HG03045 (cell line): ENCODE measurements at regions not wholly inside any gene's neighbourhood (a gene's known extent, or its start where the extent isn't known, plus 50 kb on each side); places are given as distances from the start of the nearest gene placed in this dataset.
"Not testable (repeated sequence)": the region's sequence is repeated elsewhere in the genome, so short reads cannot be mapped to it uniquely, and the experiment has no call there.

Source experiments
- ATAC-seq: cut with Tn5 transposase; IDR thresholded peaks from one replicate; pipeline ENCODE4 v1.9.1; 2021; ENCODE audit warnings: mild to moderate bottlenecking, moderate library complexity; ENCODE audit not compliant: unreplicated experiment

DNA sequence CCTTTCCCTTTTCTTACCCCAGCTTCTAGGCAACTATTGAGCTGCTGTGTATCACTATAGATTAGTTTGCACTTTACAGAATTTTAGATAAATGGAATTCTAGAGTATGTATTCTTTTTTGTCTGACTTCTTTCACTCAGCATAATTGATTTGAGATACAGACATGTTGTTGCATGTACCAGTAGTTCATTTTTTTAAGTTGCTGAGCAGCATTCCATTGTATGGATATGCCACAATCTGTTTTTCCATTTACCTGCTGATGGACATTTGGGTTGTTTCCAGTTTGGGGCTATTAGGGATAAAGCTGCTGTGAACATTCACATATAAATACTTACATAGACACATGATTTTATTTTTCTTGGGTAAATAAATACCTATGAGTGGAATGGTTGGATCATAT, 135.7 kb downstream of the IGF1 start:
- no peak for ATAC-seq

DNA sequence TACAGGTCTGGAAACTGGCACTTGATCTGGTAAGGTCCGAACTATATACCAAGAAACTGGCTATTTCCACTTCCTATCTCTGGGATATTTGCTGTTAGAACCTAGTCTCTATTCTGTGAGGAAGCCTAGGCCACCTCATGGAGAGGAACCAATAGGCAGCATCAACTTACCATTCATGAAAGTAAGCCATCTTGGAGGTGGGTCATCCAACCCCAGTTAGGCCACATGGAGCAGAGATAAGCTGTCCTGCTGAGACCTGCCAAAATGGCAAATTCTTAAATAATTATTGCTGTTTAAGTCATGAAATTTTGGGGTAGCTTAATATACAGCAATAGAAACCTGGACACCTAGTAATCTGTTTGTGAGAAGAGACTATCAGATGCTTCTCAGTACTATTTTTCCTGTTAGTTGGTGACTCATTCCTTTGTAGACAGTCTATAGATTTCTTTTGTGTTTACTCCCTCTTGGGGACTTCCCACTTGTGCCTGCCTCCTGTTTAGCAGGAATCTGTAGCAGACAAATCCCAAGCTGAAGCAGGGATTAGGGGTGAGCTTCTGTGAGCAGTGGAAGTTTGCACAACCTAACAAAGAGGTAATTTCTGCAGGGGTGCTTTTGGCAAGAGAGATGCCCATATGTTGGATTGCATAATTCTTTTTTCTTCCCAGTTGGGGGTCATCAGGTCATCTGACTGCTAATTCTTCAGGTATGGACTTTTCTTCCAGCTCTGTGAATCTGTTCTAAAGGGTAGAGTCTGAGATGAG, 136.8 kb downstream of the IGF1 start:
- ATAC-seq: no peak

DNA sequence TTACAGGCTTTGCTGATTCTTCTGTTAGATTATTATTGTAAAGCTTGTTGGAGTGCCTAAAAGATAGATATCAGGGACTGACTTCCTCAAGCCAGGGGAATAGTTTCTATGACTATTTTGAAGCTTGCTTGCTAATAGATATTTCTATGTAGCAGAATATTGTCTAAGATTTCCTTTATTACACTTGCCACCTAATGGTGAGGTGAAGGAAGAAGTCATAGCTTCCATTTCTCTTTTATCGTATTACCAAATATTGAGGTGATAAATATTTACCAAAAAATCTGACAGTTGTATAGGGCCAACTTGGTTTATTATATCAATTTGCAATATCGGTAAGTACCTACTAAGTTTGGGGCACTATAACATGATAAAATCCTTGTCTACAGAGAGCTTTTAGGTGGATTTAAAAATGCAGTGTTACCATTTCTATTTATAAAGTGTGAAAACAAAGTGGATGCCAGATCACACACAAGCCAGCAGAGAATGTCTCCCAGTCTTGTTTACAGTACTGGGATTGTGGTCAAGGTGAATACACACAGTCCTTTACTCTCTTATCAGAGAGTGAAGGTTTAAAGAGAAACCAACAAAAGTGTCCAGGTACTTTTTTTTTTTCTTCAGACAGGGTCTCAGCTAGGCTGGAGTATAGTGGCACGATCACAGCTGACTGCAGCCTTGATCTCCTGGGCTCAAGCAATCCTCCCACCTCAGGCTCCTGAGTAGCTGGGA, 137.9 kb downstream of the IGF1 start:
- ATAC-seq: no peak

DNA sequence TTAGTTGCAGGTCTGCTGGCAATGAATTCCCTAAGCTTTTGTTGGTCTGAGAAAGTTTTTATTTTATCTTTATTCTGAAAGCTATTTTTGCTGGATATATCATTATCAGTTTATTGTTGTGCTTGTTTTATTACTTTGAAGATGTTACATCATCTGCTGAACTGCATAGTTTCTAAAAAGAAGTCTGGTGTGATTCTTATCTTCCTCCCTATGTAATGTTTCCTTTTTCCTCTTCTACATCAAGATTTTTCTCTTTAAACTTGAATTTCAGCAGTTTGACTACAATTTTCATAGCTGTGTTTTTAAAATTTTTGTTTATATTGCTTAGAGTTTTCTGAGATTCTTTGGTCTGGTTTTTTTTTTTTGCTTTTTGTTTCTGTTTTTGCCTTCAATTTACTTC, 137.1 kb upstream of the PMCH start:
- no peak for ATAC-seq

DNA sequence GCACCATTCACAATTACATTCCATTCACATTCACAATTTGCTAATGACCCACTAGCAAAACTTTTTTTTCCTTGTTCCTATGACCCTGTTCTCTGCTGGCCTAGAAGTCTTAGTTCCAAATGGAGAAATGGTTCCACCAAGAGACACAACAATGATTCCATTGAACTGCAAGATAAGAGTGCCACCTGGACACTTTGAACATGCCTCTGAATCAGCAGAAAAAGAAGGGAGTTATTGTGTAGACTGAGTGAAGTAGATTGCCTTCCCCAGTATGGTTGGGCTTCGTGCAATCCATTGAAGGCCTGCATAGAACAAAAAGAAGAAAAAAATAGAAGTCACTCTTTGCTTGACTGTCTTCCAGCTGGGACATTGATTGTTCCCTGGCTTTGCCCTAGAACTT, 133.8 kb upstream of the PMCH start:
- no peak for ATAC-seq

DNA sequence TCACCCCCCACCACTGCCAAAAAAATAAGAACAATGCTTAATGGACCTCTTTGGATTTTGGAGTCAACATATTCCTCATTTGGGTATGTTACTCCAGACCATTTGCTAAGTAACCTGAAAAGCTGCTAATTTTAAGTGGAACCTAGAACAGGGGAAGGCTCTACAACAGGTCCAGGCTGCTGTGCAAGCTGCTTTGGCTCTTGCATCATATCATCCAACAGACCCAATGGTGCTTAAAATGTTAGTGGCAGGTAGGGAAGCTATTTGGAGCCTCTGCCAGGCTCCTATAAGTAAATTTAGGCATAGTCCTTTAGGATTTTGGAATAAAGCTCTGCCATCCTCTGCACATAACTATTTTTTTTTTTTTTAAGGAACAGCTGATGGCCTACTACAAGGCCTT, 132.2 kb upstream of the PMCH start:
- no peak for ATAC-seq

DNA sequence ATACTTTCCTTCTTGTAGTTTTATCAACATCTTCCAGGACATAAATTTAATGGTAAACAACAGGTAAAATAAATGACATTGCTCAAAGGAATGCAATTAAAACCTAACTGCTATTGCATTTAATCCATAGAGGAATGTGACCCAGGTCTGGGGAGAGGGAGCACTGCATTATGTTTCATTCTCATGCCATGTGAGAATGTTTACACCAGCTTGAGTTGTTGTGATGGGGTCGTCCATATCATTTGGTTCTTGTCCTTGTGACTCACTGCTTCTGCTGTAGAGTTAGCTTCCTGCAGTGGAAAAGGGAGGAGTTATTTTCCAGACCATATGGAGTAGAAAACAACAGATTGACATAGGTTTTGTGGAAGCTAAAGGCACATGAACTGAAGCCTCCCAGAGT, 129.3 kb upstream of the PMCH start:
- ATAC-seq: no peak

DNA sequence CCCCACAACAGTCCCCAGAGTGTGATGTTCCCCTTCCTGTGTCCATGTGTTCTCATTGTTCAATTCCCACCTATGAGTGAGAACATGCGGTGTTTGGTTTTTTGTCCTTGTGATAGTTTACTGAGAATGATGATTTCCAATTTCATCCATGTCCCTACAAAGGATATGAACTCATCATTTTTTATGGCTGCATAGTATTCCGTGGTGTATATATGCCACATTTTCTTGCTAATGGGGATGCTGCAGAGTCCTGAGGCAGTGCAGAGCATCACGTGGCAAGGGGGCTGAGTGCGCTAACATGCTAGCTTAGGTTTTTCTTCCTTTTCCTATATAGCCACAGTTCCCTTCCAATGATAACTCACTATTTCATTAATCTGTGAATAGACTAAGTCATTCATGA, 127.5 kb upstream of the PMCH start:
- ATAC-seq: not testable (repeated sequence)

DNA sequence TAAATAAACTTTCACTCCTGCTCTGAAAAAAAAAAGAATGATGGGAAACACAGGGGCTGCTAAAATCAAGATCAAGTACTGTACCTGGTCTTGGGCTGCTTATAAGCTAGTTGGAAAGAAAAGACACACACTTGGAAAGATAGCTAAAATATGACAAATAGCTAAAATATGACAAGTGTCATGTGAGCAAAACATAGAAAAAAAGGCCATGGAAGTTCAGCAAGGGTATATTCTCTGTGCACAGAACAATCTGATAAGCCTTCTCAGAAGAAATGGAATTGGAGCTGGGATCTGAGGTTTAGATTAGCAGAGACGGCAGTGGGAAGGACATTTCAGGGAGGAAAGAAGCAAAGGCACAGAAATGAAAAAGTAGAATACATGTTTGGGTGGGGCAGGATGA, 126.2 kb upstream of the PMCH start:
- ATAC-seq: no peak

DNA sequence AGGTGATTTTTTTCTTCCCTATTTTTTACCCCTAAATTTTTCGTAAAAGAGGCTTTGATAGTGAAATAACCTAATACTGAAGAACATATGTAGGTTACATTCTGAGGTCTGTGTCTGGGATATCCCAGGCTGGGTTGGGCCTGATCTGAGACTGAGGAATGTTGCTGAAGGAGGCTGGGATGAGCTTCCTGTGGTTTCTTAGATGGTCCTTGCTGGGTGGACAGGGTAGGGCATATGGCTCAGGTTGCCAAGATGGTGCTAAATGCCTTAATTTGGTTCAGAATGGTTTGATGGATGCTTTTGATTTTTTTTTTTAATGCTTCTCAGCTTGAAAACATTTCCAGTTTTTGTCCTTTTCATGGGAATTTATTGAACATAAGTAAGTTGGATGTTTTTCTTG, 124.6 kb upstream of the PMCH start:
- no peak for ATAC-seq

DNA sequence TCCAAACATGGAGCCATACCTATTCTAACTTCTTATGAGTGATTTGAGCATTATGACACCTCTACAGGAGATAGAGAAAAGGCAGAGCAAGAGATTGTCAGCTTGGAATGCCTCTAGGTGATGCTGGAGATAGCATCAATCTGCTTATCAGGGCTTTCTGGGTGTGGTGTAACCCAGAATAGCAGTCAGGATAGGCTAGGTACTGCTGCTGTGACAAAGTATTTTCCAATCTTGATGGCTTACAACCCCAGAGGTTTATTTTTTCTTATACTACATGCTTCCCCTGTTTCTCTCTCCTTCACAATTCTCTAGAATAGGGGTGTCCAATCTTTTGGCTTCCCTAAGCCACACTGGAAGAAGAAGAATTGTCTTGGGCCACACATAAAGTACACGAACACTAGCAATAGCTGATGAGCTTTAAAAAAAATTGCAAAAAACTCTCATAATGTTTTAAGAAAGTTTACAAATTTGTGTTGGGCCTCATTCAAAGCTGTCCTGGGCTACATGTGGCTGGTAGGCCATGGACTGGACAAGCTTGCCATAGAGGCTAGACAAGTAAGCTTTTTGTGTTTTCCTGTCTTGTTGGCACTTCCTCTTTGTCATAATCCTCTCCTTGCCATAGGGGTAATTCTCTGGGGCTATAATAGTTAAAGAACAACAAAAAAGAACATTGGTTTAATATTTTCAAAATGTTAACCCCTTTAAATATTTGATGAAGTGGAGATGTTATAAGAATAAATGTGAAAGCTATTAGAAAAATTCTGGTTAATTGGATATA, 123.9 kb upstream of the PMCH start:
- ATAC-seq: no peak

DNA sequence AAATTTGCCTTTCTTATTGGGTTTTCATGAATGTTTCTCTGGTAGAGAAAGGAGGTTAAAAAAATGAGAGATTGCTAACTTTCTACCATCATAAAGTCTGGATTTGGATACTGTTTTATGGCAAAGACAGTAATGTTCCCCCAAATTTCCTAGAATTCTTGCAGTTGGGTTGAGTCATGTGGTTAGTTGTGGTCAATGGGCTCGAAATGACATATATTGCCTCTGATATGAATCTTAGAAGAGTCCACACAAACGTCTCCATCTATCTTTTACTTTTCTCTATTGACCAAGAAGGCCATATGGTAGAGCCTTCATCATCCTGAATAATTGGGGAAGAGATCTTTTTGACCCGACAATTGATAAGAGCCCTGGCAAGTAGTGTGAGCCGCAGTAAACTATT, 119.5 kb upstream of the PMCH start:
- ATAC-seq: no peak

DNA sequence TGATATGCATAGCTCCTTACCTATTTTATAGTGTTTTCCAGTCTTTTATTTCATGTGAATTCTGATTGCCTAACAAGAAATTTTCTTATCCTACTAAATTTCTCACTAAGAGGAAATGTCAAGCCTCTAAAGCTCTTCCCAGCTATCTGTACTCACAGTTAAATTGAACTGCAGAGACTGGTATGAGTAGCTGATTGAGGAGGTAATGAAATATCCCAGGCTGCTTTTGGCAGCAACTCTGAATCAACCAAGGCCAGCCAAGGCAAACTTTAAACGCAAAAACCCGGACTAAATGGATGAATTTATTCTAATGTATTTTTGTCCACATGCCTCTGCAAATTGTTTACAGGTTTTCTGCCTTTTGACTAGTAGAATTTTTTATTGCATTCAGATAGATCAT, 119.1 kb upstream of the PMCH start:
- ATAC-seq: no peak

DNA sequence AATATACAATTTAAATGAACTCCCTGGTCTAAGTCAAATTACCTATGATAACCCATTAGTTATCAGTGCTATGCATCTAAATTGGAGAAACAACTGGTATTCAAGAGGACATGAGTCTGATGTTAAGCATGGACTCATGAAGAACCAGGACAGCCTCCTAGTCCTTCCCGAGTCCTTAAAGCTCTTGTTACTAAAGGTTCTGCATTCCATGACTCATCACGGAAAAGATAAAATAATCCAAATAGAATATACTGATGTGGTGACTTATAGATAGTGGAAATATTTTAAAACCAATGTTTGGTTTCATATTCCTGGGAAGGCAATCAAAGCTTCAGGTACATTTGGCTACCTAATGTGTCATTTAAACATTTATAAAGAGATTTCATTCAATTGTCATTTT, 117.2 kb upstream of the PMCH start:
- no peak for ATAC-seq

DNA sequence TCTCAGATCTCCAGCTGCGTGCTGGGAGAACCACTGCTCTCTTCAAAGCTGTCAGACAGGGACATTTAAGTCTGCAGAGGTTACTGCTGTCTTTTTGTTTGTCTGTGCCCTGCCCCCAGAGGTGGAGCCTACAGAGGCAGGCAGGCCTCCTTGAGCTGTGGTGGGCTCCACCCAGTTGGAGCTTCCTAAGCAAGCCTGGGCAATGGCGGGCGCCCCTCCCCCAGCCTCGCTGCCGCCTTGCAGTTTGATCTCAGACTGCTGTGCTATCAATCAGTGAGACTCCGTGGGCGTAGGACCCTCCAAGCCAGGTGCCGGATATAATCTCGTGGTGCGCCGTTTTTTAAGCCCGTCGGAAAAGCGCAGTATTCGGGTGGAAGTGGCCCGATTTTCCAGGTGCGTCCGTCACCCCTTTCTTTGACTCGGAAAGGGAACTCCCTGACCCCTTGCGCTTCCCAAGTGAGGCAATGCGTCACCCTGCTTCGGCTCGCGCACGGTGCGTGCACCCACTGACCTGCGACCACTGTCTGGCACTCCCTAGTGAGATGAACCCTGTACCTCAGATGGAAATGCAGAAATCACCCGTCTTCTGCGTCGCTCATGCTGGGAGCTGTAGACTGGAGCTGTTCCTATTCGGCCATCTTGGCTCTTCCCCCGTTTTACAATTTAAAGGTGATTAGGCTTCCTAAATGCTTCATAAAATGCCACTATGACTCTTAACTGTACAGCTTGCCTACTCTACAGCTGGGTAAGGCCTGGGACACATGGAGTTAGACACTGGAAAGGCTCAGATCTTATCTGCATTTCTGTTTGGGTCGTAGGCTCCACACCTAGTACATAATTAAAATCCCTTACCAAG, 115.7 kb upstream of the PMCH start:
- ATAC-seq: not testable (repeated sequence)

DNA sequence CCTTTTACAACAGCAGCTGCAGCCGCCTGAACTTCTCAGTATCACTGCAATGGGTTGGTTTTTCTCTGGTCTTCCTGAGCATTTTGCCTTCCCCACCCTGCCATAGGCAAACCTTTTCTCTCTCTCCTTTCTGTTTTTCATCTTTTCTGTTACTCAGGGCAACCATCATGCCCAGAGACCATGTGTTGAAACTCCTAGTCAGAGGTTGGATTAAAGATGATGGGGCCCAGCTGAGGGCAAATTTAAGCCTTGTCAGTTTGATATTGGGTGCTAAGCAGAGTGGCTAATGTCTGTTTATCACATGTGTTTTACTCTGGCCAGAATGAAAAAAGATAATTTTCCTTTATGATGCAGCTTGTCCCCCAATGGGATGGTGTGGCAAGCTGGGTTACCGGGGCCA, 107.9 kb upstream of the PMCH start:
- no peak for ATAC-seq

DNA sequence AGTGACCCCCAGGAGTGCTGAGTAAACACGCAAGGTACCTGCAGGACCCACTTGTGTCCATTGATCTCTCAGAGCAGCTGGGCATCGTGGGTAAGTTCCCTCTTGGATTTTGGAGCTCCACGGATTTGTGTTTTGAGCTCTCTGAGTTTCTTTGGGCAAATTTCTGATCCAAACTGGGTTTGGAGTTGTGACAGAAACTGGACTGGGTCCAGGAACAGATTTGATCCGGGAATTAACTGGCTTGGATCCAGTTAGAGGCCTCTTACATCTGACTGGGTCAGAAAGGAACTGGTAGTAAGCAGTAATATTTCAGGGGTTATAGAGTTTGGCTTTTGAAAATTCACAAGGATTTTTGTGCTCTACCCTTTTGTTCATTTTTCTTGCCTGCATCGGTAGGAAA, 107.0 kb upstream of the PMCH start:
- ATAC-seq: not testable (repeated sequence)

DNA sequence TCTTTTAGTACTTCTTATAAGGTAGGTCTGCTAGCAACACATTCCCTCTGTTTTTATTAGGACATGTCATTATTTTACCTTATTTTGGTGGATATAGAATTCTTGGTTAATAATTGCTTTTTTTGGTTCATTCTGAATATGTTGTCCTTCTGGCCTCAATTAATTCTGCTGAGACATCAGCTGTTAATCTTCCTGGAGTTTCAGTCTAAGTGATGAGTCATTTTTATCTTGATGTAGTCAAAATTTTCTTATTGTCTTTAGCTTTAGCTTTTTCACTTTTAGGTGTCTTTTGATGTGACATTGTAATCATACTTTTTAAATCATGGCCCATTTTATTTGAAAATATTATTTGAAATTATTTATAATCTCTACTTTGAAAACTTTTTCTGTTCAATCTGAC, 104.9 kb upstream of the PMCH start:
- ATAC-seq: no peak

DNA sequence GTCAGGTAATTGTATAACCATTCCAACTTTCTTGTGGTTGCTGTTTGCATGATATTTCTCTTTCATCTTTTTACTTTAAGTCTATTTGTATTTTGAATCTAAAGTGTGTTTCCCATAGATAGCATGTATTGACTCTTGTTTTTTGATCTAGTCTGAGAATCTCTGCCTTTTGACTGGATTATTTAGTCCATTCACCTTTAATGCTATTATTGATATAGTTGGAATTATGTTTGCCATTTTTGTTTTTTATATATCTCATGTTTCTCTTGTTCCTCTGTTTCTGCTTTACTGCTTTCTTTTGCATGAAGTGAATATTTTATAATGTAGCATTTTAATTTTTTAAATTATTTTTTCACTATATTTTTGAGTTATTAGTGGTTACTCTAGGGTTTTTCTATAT, 103.9 kb upstream of the PMCH start:
- no peak for ATAC-seq

DNA sequence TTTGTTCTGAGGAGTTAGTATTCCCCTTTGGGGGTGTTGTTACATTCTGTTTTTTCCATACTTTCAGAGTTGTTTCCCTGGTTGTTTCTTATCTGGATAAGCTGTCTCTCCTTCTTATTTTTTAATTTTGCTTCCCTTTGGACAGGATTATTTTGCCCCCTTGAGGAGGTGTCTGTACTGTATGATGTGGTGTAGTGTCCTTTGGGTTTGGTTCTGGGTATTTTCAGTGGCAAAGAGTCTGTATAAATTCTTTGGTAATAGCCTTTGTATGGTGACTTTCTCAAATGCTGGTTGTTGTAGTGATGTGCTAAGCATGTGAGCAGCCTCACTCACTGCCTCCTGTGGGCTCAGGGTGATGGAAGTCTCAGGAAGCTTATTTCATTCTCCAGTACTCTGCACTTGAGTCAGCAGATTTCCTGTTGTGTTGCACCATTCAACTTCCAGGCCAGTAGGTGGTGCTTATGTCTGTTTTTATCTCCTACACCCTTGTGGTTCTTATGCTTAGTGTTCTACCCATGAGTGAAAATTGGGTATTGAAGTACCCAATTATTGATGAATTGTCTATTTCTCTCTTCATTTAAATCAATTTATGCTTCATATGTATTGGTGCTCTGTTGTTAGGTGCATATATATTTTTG, 103.3 kb upstream of the PMCH start:
- peak; percentile 75 for ATAC-seq

DNA sequence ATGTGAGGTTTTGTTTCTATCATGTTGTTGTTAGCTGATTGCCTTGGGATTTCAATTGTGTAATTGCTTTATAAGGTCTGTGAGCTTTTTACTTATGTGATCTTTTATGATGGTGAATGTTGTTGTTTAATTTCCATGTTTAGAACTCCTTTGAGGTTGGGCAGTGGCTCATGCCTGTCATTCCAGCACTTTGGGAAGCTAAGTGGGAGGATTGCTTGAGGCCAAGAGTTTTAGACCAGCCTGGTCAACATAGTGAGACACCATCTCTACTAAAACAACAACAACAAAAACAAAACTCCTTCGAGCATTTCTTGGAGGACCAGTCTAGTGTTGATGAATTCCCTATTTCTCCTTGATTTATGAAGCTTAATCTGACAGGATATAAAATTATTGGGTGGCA, 102.1 kb upstream of the PMCH start:
- ATAC-seq: no peak
